Peyer's patch (tissue), 4 donors: ENCODE measurements at regions not wholly inside any gene's neighbourhood (a gene's known extent, or its start where the extent isn't known, plus 50 kb on each side); places are given as distances from the start of the nearest gene placed in this dataset.

ENCODE experiments used
- POLR2A ChIP-seq, 2 donors: fragments of 450-650 bp; IDR thresholded peaks; one replicate each; pipeline ENCODE4 v1.5.1; 2017; ENCODE audit warnings: antibody characterized with exemption in 2 of 2, mild to moderate bottlenecking in 2 of 2, moderate library complexity in 2 of 2
- TF ChIP-seq, protein P1 (sequence below), 6 experiments: fragments of 450-650 bp in 4 of 6; fragments of 200-600 bp in 2 of 6; sonication (generic) in 1 of 6; IDR thresholded peaks; one replicate each; pipeline ENCODE4 v1.5.1; 2017 to 2019; ENCODE audit warnings: antibody characterized with exemption in 6 of 6, mild to moderate bottlenecking in 3 of 6, moderate library complexity in 1 of 6

GRCh38 chr14:83779266-83779665 lies 1750.7 kb upstream of the FLRT2 start:
- TF ChIP-seq, protein P1, sequence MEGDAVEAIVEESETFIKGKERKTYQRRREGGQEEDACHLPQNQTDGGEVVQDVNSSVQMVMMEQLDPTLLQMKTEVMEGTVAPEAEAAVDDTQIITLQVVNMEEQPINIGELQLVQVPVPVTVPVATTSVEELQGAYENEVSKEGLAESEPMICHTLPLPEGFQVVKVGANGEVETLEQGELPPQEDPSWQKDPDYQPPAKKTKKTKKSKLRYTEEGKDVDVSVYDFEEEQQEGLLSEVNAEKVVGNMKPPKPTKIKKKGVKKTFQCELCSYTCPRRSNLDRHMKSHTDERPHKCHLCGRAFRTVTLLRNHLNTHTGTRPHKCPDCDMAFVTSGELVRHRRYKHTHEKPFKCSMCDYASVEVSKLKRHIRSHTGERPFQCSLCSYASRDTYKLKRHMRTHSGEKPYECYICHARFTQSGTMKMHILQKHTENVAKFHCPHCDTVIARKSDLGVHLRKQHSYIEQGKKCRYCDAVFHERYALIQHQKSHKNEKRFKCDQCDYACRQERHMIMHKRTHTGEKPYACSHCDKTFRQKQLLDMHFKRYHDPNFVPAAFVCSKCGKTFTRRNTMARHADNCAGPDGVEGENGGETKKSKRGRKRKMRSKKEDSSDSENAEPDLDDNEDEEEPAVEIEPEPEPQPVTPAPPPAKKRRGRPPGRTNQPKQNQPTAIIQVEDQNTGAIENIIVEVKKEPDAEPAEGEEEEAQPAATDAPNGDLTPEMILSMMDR (IDR thresholded peaks at IDR 0.05) = no peak
- no peak for TF ChIP-seq POLR2A (IDR thresholded peaks at IDR 0.05)
